Activated CD4-positive, alpha-beta T cell treated with anti-CD3 and anti-CD28 coated beads for 36 hours (primary cell): ENCODE measurements at regions not wholly inside any gene's neighbourhood (a gene's known extent, or its start where the extent isn't known, plus 50 kb on each side); places are given as distances from the start of the nearest gene placed in this dataset.

Source experiments
- ATAC-seq: fragments of 200-7000 bp; cut with Tn5 transposase; one replicate; pipeline ENCODE4 v1.10.0; 2021; ENCODE audit warnings: mild to moderate bottlenecking, moderate library complexity
- CTCF ChIA-PET: fragments of 350-600 bp; sonication (Branson Sonifier 250); formaldehyde crosslinking; loops from one replicate; lab custom pipeline; 2021; ENCODE audit warnings: antibody characterized with exemption; lab: Charles Lee
- POLR2A ChIA-PET: fragments of 350-600 bp; sonication (Branson Sonifier 250); formaldehyde crosslinking; loops from one replicate; lab custom pipeline; 2021; ENCODE audit warnings: antibody characterized with exemption, inconsistent platforms; lab: Charles Lee
- DNase-seq: peaks from one replicate; pipeline ENCODE4 v3.0.0-alpha.2; 2020
- H3K27ac Mint-ChIP-seq: one replicate; pipeline ENCODE4 v1.8.0; 2021; ENCODE audit warnings: mixed read lengths
- H3K27me3 Mint-ChIP-seq: one replicate; pipeline ENCODE4 v1.8.0; 2021; ENCODE audit warnings: mixed read lengths
- H3K36me3 Mint-ChIP-seq: one replicate; pipeline ENCODE4 v1.8.0; 2021; ENCODE audit warnings: low read depth, mixed read lengths
- H3K4me1 Mint-ChIP-seq: one replicate; pipeline ENCODE4 v1.8.0; 2021; ENCODE audit warnings: mixed read lengths
- H3K4me3 Mint-ChIP-seq: one replicate; pipeline ENCODE4 v1.8.0; 2021; ENCODE audit warnings: mild to moderate bottlenecking, moderate library complexity, mixed read lengths
- H3K9me3 Mint-ChIP-seq: one replicate; pipeline ENCODE4 v1.8.0; 2021; ENCODE audit warnings: low read depth, mixed read lengths
- intact Hi-C, 2 experiments: fragments of 100-400 bp; cut with DNase I in 1 of 2; cut with micrococcal nuclease in 1 of 2; formaldehyde crosslinking; loops; one replicate each; pipeline versions ENCODE4 v1.14.2 to v1.15.1; 2022 to 2024; cut with DNase I, micrococcal nuclease

DNA sequence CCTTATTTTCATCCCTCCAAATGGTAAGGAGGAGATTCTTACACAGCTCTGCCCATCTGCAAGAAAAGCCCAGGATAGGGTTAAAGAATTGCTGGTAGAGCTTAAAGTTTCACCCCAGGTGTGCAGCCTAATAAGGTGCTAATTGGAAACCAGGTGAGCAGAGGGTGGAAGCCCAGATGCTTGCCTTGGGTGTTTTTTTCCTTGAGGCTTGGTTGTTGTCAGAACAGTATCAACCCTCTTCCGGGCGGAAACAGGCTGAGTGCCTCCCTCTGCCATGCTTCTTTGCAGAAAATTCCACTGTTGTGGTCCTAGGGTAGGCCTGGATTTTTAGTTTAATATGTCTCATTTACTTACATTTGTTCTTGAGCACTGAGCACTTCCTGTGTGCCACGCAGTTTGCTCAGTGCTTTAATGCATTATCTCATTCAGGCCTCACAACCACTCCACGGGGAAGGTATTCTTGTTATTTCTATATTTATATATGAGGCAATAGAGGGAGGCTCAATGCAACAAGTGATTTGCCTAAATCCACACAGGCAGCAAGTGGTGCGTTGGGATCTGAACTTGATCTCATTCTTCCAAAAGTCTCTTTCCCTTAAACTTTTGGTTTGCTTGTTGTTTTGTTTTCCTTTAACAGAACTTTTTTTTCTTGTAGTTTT lies 115.0 kb upstream of the LRIG1 start:
- ChIA-PET CTCF (interaction anchor here (1.6 kb wide), 1 partner anchor 12 kb away, joined by 5 read pairs; no protein-coding TSS in a partner anchor), POLR2A (no interaction called here)
- DNase-seq = no peak
- no peak overlapping the region for H3K4me3 Mint-ChIP-seq
- H3K36me3 Mint-ChIP-seq = no peaks in the 10 kb centered on the region
- intact Hi-C loops = no loop called here
- H3K27ac Mint-ChIP-seq = no peak overlapping the region
- no peaks in the 10 kb centered on the region for H3K27me3 Mint-ChIP-seq
- no peaks in the 10 kb centered on the region for H3K9me3 Mint-ChIP-seq
- H3K4me1 Mint-ChIP-seq = peaks cover 7% of the 10 kb centered on the region
- ATAC-seq = no peak

DNA sequence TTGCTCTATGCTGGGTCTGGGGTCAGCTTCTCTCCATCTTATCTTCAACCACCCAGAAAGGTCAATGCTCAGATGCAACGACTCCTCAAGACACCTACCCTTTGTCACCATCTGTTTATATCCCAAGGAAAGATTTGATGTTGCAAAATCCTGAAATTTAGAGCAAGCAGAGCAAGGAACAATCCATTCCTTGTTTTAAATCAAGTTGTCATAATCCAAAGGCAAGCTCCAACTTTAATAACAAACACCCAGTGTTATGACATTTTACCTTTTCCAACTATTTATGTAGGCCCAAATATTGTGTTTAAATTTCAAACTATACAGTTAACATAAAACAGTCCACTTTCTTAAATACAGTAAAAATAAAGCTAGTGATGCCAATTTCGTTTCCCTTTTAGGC lies 116.5 kb upstream of the LRIG1 start:
- POLR2A ChIA-PET = no interaction called here
- no peak overlapping the region for H3K27ac Mint-ChIP-seq
- H3K9me3 Mint-ChIP-seq = no peaks in the 10 kb centered on the region
- CTCF ChIA-PET = interaction anchor here (0.6 to 1.6 kb wide), 2 partner anchors 10 to 841 kb away, joined by 4 to 5 read pairs; no protein-coding TSS in a partner anchor
- intact Hi-C loops = no loop called here
- H3K36me3 Mint-ChIP-seq = no peaks in the 10 kb centered on the region
- DNase-seq (no peak), ATAC-seq (no peak)
- no peaks in the 10 kb centered on the region for H3K27me3 Mint-ChIP-seq
- H3K4me3 Mint-ChIP-seq = no peak overlapping the region
- H3K4me1 Mint-ChIP-seq = peaks cover 7% of the 10 kb centered on the region

DNA sequence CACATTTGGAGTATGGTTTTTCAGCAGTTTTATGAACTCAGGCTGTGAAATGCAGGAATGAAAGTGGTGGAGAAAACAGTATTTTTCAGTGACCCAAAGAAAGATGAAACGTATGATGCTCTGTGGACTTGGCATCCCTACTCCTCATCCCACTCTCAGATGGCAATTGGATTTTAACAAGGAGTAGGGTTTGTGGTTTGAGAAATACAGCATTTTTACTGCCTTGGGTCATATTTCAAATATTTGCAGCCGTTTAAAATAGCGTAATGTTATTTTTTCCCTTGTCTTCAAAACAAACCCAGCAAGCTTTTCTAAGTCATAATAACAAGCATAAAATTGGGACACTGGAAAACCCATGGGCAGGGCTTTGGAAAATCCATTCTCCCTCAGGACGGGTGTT lies 117.2 kb upstream of the LRIG1 start:
- Mint-ChIP-seq H3K36me3 (no peaks in the 10 kb centered on the region), H3K4me3 (no peak overlapping the region), H3K4me1 (peaks cover 7% of the 10 kb centered on the region), H3K9me3 (no peaks in the 10 kb centered on the region), H3K27me3 (no peaks in the 10 kb centered on the region), H3K27ac (no peak overlapping the region)
- ChIA-PET CTCF (interaction anchor here (0.6 kb wide), 1 partner anchor 842 kb away, joined by 4 read pairs; no protein-coding TSS in a partner anchor), POLR2A (no interaction called here)
- ATAC-seq (no peak), DNase-seq (no peak)
- intact Hi-C loops = no loop called here

DNA sequence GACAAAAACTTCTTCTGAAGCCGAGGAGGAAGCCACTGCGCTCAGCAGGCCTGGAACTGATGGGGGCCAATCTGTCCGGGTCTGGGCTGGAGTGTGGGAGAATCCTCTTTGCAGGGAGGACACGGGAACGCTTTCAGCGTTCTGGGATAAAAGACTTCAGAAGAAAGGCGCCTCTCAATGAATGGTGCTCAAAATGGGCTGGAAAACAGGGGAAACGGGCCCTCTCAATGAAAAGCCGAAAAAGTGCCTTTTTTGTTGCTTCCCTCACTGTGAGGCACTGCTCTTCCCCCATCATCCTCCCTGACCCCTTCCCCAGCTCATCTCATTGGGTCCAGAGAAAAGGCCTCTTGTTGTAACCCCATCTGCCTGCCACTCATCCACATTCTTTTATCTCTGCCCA lies 119.5 kb upstream of the LRIG1 start:
- Mint-ChIP-seq H3K27me3 (no peaks in the 10 kb centered on the region), H3K36me3 (no peaks in the 10 kb centered on the region), H3K9me3 (no peaks in the 10 kb centered on the region), H3K4me1 (peaks cover 3% of the 10 kb centered on the region), H3K27ac (no peak overlapping the region), H3K4me3 (no peak overlapping the region)
- intact Hi-C loops = no loop called here
- POLR2A ChIA-PET = no interaction called here
- no peak for DNase-seq
- ATAC-seq = no peak
- CTCF ChIA-PET = no interaction called here

DNA sequence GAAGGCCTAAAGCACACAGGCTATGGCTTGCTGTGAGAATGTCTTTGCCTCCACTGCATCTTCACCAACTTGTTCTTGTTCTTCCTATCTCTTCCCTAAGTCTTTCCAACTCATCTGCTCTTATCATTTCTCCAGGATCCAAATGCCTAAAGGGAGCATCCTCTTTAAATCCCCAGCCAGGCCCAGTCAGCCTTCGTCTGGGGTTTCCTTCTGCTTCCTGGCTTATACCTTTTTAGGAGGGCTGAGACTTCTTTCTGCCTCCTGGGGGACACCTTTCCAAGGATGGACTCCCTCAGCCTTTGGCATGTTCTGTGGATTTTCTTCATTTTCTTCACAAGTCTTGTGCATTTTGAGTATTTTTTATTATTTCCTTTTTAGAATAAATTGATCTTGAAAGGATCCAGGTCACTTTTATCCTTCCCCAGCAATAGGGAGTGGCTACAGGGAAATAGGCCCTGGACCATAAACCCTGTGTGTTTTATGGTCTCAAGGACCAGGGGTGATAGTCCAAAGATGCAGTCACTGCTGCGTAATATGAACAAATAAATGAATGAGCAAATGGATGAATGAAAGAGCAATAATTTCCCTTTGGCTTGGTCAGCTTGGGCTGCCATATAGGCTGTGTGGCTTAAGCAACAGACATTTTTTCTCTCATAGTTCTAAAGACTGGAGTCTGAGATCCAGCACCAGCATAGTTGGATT lies 122.1 kb upstream of the LRIG1 start:
- ATAC-seq = no peak
- no peak overlapping the region for H3K27ac Mint-ChIP-seq

DNA sequence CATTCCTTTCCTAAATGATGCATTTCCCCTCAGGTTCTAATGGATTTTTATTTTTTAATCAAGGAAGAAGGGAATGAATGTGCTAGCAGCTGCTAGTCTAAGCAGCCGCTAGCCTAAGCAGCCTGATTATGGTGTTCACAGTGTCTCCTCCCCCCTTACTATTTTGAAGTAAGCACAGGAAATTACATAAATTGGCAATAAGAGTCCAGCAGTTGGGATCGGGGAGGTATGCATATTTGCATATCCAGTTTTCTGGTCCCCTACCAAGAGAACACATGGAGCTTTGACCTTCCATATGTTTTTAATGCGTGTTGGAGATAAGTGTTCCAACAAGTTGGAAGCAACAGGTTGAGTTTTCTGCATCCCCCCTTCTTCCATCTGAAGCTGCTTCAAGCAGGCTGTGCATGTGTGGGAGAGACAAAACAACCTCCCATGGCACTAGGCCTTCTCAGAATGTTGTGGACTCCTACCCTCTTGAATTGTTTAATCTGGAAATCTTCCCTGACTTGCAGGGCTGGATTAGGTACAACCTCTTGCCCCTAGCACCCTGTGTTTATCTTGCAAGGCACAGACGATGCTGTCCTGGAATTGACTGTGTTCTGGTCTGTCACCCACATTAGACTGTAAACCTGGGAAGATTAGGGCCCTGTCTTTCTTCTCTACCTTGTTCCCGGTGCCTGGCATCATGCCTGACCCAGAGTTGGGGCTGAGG lies 124.8 kb upstream of the LRIG1 start:
- DNase-seq = no peak
- intact Hi-C loops = no loop called here

More for the DNA sequence above, 122.1 kb upstream of the LRIG1 start:
- H3K4me1 Mint-ChIP-seq = no peaks in the 10 kb centered on the region
- no peaks in the 10 kb centered on the region for H3K27me3 Mint-ChIP-seq
- ChIA-PET POLR2A (no interaction called here), CTCF (no interaction called here)
- no peak for DNase-seq
- H3K9me3 Mint-ChIP-seq = no peaks in the 10 kb centered on the region
- intact Hi-C loops = no loop called here
- H3K36me3 Mint-ChIP-seq = no peaks in the 10 kb centered on the region
- H3K4me3 Mint-ChIP-seq = no peak overlapping the region

DNA sequence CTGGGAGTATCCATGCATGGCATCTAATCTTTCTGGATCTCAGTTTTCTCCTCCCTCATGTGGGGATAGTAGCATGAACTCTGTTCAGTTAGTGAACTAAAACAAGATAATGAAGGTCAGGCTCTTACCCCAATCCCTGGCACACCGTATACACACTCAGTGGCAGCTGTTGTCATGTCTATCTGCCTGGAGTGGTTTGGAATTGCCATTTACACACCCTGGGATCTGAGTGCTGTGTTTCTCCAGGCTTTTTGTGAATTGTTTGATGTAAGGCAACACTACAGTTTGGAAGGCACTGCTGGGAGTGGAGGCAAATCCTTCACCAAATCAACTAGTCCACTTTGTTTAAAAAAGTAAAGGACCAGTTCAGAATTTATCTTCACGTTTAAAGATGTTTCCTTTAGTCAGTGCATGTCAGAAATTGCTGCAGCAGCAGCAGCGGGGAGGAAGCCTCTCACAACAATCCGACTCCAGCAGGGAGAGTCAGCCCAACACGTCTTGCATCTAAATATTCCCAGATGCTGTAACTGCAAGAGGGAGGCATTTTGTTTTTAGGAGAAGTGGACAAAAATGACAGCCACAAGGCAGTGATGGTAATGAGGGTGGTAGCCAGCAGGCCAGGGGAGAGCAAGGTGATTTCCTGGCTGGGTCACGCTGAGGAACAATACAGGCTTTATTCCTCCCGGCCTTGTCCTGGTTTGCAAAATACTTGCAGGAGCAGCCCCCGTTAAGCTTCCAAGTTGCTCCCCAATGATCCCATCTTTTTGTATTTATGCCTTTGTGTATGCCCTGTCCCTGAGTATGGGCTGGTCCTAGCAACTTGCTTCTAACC lies 128.5 kb upstream of the LRIG1 start:
- ATAC-seq = no peak

More for the DNA sequence above, 124.8 kb upstream of the LRIG1 start:
- ATAC-seq = no peak
- Mint-ChIP-seq H3K27ac (no peak overlapping the region), H3K4me3 (no peak overlapping the region), H3K9me3 (no peaks in the 10 kb centered on the region), H3K36me3 (no peaks in the 10 kb centered on the region), H3K4me1 (no peaks in the 10 kb centered on the region), H3K27me3 (no peaks in the 10 kb centered on the region)
- CTCF ChIA-PET = no interaction called here
- POLR2A ChIA-PET = no interaction called here

DNA sequence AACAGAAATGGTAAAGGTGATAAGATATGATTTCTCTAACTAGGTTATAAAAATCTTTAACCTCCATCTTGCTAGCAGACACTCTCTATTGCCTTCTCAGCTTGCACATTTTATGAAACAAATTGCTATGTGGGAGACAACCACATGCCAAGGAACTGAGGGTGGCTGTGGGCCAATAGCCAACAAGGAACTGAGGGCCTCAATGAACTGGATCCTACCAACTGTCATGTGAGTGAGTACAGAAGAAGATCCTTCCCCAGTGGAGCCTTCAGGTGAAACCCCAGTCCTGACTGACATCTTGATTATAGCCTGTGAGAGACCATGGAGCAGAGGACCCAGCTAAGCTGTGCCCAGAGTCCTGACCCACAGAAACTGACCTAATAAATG lies 129.2 kb upstream of the LRIG1 start:
- ChIA-PET POLR2A (no interaction called here), CTCF (no interaction called here)
- Mint-ChIP-seq H3K4me3 (no peak overlapping the region), H3K9me3 (no peaks in the 10 kb centered on the region), H3K27ac (no peak overlapping the region), H3K27me3 (no peaks in the 10 kb centered on the region), H3K36me3 (no peaks in the 10 kb centered on the region), H3K4me1 (no peaks in the 10 kb centered on the region)
- ATAC-seq = no peak
- no peak for DNase-seq
- intact Hi-C loops = no loop called here

More for the DNA sequence above, 128.5 kb upstream of the LRIG1 start:
- Mint-ChIP-seq H3K36me3 (no peaks in the 10 kb centered on the region), H3K9me3 (no peaks in the 10 kb centered on the region), H3K4me3 (no peak overlapping the region), H3K27me3 (no peaks in the 10 kb centered on the region), H3K27ac (no peak overlapping the region), H3K4me1 (no peaks in the 10 kb centered on the region)
- CTCF ChIA-PET = no interaction called here
- intact Hi-C loops = no loop called here
- POLR2A ChIA-PET = no interaction called here
- DNase-seq = no peak

DNA sequence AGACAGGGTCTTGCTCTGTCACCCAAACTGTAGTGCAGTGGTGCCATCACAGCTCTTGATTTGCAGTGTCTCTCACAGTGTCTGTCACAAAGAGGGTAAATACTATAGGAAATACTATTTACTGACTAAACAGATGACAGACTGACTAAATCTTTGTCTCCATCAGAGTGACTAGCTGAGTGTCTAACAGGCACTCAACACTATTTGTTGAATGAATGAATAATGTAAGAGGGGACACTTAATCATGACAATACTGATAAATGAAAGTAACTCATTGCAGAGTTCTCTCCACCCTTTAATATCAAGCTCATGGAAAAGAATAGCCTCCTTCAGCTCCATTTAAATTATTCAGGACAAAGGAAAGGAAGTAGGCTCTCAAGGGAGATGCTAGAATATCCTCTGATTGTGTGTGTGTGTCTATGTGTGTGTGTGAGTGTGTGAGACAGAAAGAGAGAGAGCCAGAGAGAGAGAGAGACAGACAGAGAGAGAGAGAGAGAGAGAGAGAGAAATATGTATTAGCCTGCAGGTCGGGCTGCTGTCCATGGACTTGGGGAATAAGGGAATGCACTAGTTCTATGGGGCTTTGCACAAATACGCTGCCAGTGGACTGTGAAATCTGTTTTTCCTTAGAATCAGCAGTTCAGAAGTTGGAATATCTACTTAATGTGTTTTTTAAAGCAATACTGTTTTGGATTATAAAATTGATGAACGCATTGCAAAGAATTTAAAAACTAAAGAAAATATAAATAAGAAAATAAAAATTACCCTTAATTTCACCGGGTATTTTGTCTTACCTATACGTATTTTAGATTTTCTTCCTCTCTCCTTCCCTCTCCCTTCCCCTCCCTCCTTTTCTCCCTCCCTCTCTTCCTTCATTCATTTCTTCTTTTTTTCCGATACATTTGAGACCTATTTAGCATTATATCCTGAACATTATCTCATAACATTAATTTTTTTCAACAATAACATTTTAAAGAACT lies 132.9 kb upstream of the LRIG1 start:
- Mint-ChIP-seq H3K27ac (no peak overlapping the region), H3K9me3 (no peaks in the 10 kb centered on the region), H3K27me3 (no peaks in the 10 kb centered on the region), H3K4me1 (peaks cover 2% of the 10 kb centered on the region), H3K4me3 (no peak overlapping the region), H3K36me3 (no peaks in the 10 kb centered on the region)
- ChIA-PET POLR2A (no interaction called here), CTCF (no interaction called here)
- DNase-seq (no peak), ATAC-seq (no peak)
- intact Hi-C loops = no loop called here

DNA sequence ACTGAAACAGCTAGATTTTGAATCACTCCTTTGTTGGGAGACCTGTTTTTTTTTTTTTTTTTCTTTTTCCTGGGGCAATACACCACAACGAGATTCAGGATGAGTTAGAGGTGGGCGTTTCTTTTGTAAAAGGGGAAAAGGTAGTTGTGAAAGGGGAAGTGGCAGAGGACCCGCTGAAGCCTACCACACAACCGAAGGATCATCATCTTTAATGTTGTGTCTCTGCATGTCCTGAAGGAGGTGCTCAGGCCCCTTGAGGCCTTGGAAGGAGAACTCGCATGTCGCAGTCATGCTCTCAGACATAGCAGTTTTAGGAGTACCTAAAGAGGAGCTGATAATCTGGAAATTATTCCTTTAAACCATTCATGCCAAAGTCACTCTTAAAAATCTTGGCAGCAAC lies 137.9 kb upstream of the LRIG1 start:
- Mint-ChIP-seq H3K9me3 (no peaks in the 10 kb centered on the region), H3K4me3 (no peak overlapping the region), H3K27ac (no peak overlapping the region), H3K4me1 (peaks cover 5% of the 10 kb centered on the region), H3K27me3 (no peaks in the 10 kb centered on the region), H3K36me3 (no peaks in the 10 kb centered on the region)
- intact Hi-C loops = no loop called here
- POLR2A ChIA-PET = no interaction called here
- CTCF ChIA-PET = interaction anchor here (0.7 kb wide), 1 partner anchor 233 kb away, joined by 3 read pairs; no protein-coding TSS in a partner anchor
- no peak for ATAC-seq
- peak; percentile 10 for DNase-seq
